ENCODE measurements at regions not wholly inside any gene's neighbourhood (a gene's known extent, or its start where the extent isn't known, plus 50 kb on each side); places are given as distances from the start of the nearest gene placed in this dataset.
A peak's percentile ranks its signal among the peaks of the same experiment; 100 is the strongest.

GRCh38 chr15:81068516-81068915 lies 65.6 kb upstream of the CFAP161 start:
- no peak for ATAC-seq
- no peaks in the 10 kb centered on the region; a peak in 2 of 5 replicates for H3K4me1 ChIP-seq (replicated peaks in 1 of 2; ENCODE audit: control insufficient read depth in 2 of 2, insufficient read depth in 2 of 2, low read length in 2 of 2)
- H3K36me3 ChIP-seq (ENCODE audit: control insufficient read depth, insufficient read depth, low read length) = no peaks in the 10 kb centered on the region
- no peak overlapping the region for H3K9ac ChIP-seq (ENCODE audit: insufficient read depth in 1 of 2, low read depth in 2 of 2, low read length in 2 of 2)
- peak; percentile 37 for FAIRE-seq
- H3K4me3 ChIP-seq = no peak overlapping the region
- H3K27me3 ChIP-seq (ENCODE audit: control insufficient read depth in 2 of 2, insufficient read depth in 2 of 2, low read length in 2 of 2) = no peaks in the 10 kb centered on the region
- BruUV-seq (replicated peaks) = no TSS peak
- H3K27ac ChIP-seq (ENCODE audit: extremely low read depth, low read depth, low read length) = no peak overlapping the region
- no peak overlapping the region for H3K4me2 ChIP-seq (ENCODE audit: insufficient read depth, low read length)
- H3K79me2 ChIP-seq (ENCODE audit: control insufficient read depth, insufficient read depth, low read length) = no peaks in the 10 kb centered on the region
- ChIA-PET CTCF (ENCODE audit: low intra/inter-chr PET ratio) (interaction anchor here (0.6 kb wide), 1 partner anchor 187 kb away, joined by 4 read pairs; no protein-coding TSS in a partner anchor), POLR2A (no interaction called here)
- no peak for DNase-seq (ENCODE audit: extremely low read depth in 1 of 4, low spot score in 3 of 4)
- WGBS (ENCODE audit: insufficient coverage, low coverage, missing lambda C conversion rate) = 84% methylated on average over 4 of the region's 4 CpGs
- no peak overlapping the region for H2AFZ ChIP-seq (ENCODE audit: low read depth, low read length)
- intact Hi-C loops (cut with micrococcal nuclease) = no loop called here
- H4K20me1 ChIP-seq (replicated peaks; ENCODE audit: control insufficient read depth, insufficient read depth, low read length) = no peaks in the 10 kb centered on the region
- no peaks in the 10 kb centered on the region for H3K9me1 ChIP-seq (ENCODE audit: control insufficient read depth, insufficient read depth, low read length)
- no peaks in the 10 kb centered on the region for H3K9me3 ChIP-seq (replicated peaks; ENCODE audit: control insufficient read depth, insufficient read depth, low read depth, low read length)
- in situ Hi-C loops (cut with MboI) = no loop called here
- TF ChIP-seq NFRKB (IDR thresholded peaks at IDR 0.05; ENCODE audit: low read depth) (no peak), CREB5 (CRISPR knock-in tag; IDR thresholded peaks at IDR 0.05) (no peak), ZZZ3 (IDR thresholded peaks at IDR 0.05) (no peak), PATZ1 (CRISPR knock-in tag; IDR thresholded peaks at IDR 0.05; ENCODE audit: borderline replicate concordance) (no peak), ZNF609 (CRISPR knock-in tag; IDR thresholded peaks at IDR 0.05; ENCODE audit: borderline replicate concordance) (no peak), MITF (IDR thresholded peaks at IDR 0.05) (no peak), GATAD2B (IDR thresholded peaks at IDR 0.05; ENCODE audit: borderline replicate concordance) (no peak), TGIF2 (CRISPR knock-in tag; IDR thresholded peaks at IDR 0.05) (no peak), TFAP4 (CRISPR knock-in tag; IDR thresholded peaks at IDR 0.05; ENCODE audit: borderline replicate concordance) (no peak), ZNF3 (CRISPR knock-in tag; IDR thresholded peaks at IDR 0.05) (no peak), HDGF (IDR thresholded peaks at IDR 0.05) (no peak), KDM1A (IDR thresholded peaks at IDR 0.05) (no peak), KAT8 (IDR thresholded peaks at IDR 0.05; ENCODE audit: low read depth) (no peak)
